K562 (cell line): ENCODE measurements at regions not wholly inside any gene's neighbourhood (a gene's known extent, or its start where the extent isn't known, plus 50 kb on each side); places are given as distances from the start of the nearest gene placed in this dataset.

Experiments
- CTCF ChIP-seq, 3 experiments: IDR thresholded peaks in 2 of 3; conservative IDR thresholded peaks in 1 of 3; 2 replicates each; pipeline ENCODE4 v1.5.1; 2011 to 2012; ENCODE audit warnings: low read length in 3 of 3, mild to moderate bottlenecking in 3 of 3, control low read depth in 2 of 3, improper control_type of control experiment in 1 of 3, inconsistent platforms in 1 of 3, low read depth in 1 of 3, mixed read lengths in 1 of 3, moderate library complexity in 1 of 3; ENCODE audit not compliant: insufficient read depth in 2 of 3
- EP300 ChIP-seq: IDR thresholded peaks from 2 replicates; pipeline ENCODE4 v1.6.1; 2012; ENCODE audit warnings: low read length, improper control_type of control experiment
- POLR2A ChIP-seq: fragments of 450-650 bp; conservative IDR thresholded peaks from 2 replicates; pipeline ENCODE4 v1.6.1; 2016
- ZNF324 ChIP-seq: fragments of 250-450 bp; sonication (Bioruptor Pico); IDR thresholded peaks from 2 replicates; pipeline ENCODE4 v1.4.0; 2020; ENCODE audit warnings: mild to moderate bottlenecking

GRCh38 chr14:51507511-51507905 lies 144.2 kb upstream of the FRMD6 start:
- TF ChIP-seq EP300 (no peak), CTCF (IDR thresholded peaks at IDR 0.05 in 2 of 3, conservative IDR thresholded peaks at IDR 0.05 in 1 of 3; ENCODE audit: insufficient read depth in 2 of 3, low read depth in 1 of 3, low read length in 3 of 3) (no peak), POLR2A (no peak), ZNF324 (CRISPR knock-in tag) (no peak)
